Epithelial cell of proximal tubule (primary cell): ENCODE measurements at regions not wholly inside any gene's neighbourhood (a gene's known extent, or its start where the extent isn't known, plus 50 kb on each side); places are given as distances from the start of the nearest gene placed in this dataset.
A peak's percentile ranks its signal among the peaks of the same experiment; 100 is the strongest.

Experiments used
- DNase-seq: peaks from one replicate; pipeline ENCODE4 v3.0.0-alpha.2; 2011; ENCODE audit warnings: low read depth
- H3K4me3 ChIP-seq: 2 replicates; pipeline ENCODE4 v1.5.1; 2011; ENCODE audit warnings: low read depth, mild to moderate bottlenecking, low read length
- CTCF ChIP-seq: conservative IDR thresholded peaks from 2 replicates; pipeline ENCODE4 v1.5.1; 2012; ENCODE audit warnings: low read depth, mild to moderate bottlenecking, low read length

GRCh38 chr10:3493621-3494020, 291.4 kb downstream of the KLF6 start:
- TF ChIP-seq CTCF = no peak
- DNase-seq = no peak

GRCh38 chr10:3491571-3491970, 293.4 kb downstream of the KLF6 start:
- no peak for TF ChIP-seq CTCF
- no peak for DNase-seq

More at GRCh38 chr10:3493621-3494020, 291.4 kb downstream of the KLF6 start:
- H3K4me3 ChIP-seq = no peak overlapping the region

GRCh38 chr10:3487228-3487627, 297.8 kb downstream of the KLF6 start:
- no peak for DNase-seq
- H3K4me3 ChIP-seq = no peak overlapping the region
- no peak for TF ChIP-seq CTCF

More at GRCh38 chr10:3491571-3491970, 293.4 kb downstream of the KLF6 start:
- H3K4me3 ChIP-seq = no peak overlapping the region

- no peak overlapping the region for H3K4me3 ChIP-seq
- TF ChIP-seq CTCF = peak; percentile 19
- DNase-seq = peak; percentile 88
Measured at GRCh38 chr10:3486346-3487065, 298.5 kb downstream of the KLF6 start.

- TF ChIP-seq CTCF = no peak
- H3K4me3 ChIP-seq = no peak overlapping the region
Measured at GRCh38 chr10:3485057-3485686, 299.8 kb downstream of the KLF6 start.

GRCh38 chr10:3484306-3485056, 300.5 kb downstream of the KLF6 start:
- no peak overlapping the region for H3K4me3 ChIP-seq
- DNase-seq = no peak
- no peak for TF ChIP-seq CTCF

More at GRCh38 chr10:3485057-3485686, 299.8 kb downstream of the KLF6 start:
- no peak for DNase-seq
